Activated gamma-delta T cell (primary cell): ENCODE measurements at regions not wholly inside any gene's neighbourhood (a gene's known extent, or its start where the extent isn't known, plus 50 kb on each side); places are given as distances from the start of the nearest gene placed in this dataset.
"Not testable (repeated sequence)": the region's sequence is repeated elsewhere in the genome, so short reads cannot be mapped to it uniquely, and the experiment has no call there.

Experiments used
- DNase-seq: peaks from one replicate; lab custom pipeline; 2025; lab: John Stamatoyannopoulos, UW

- DNase-seq: not testable (repeated sequence)
Observed at GRCh38 chr1:121051161-121051790, 132.9 kb downstream of the FAM72B start.

GRCh38 chr1:121052081-121052660 lies 132.0 kb downstream of the FAM72B start:
- DNase-seq: not testable (repeated sequence)

- DNase-seq: not testable (repeated sequence)
Observed at GRCh38 chr1:121054928-121055327, 129.2 kb downstream of the FAM72B start.

- not testable (repeated sequence) for DNase-seq
Observed at GRCh38 chr1:121066925-121067324, 117.2 kb downstream of the FAM72B start.

- not testable (repeated sequence) for DNase-seq
Observed at GRCh38 chr1:121068738-121069499, 115.2 kb downstream of the FAM72B start.

GRCh38 chr1:121073852-121074251 lies 110.3 kb downstream of the FAM72B start:
- DNase-seq: not testable (repeated sequence)

GRCh38 chr1:121075254-121075805 lies 108.8 kb downstream of the FAM72B start:
- DNase-seq: not testable (repeated sequence)

GRCh38 chr1:121076674-121077073 lies 107.5 kb downstream of the FAM72B start:
- not testable (repeated sequence) for DNase-seq

GRCh38 chr1:121079655-121080054 lies 104.5 kb downstream of the FAM72B start:
- DNase-seq: not testable (repeated sequence)

- DNase-seq: not testable (repeated sequence)
Observed at GRCh38 chr1:121080197-121080903, 103.8 kb downstream of the FAM72B start.

GRCh38 chr1:121080904-121081264 lies 103.3 kb downstream of the FAM72B start:
- not testable (repeated sequence) for DNase-seq

GRCh38 chr1:121081625-121082199 lies 102.4 kb downstream of the FAM72B start:
- DNase-seq: not testable (repeated sequence)

- DNase-seq: not testable (repeated sequence)
Observed at GRCh38 chr1:121082995-121083394, 101.1 kb downstream of the FAM72B start.

- DNase-seq: not testable (repeated sequence)
Observed at GRCh38 chr1:121086249-121086648, 97.9 kb downstream of the FAM72B start.

- not testable (repeated sequence) for DNase-seq
Observed at GRCh38 chr1:121087221-121087620, 96.9 kb downstream of the FAM72B start.

GRCh38 chr1:121088568-121088967 lies 95.6 kb downstream of the FAM72B start:
- DNase-seq: not testable (repeated sequence)

GRCh38 chr1:121092329-121092968 lies 91.7 kb downstream of the FAM72B start:
- not testable (repeated sequence) for DNase-seq

- not testable (repeated sequence) for DNase-seq
Observed at GRCh38 chr1:121095014-121095413, 89.1 kb downstream of the FAM72B start.

- peak; percentile 66 for DNase-seq
Observed at GRCh38 chr1:121097127-121097866, 86.8 kb downstream of the FAM72B start.

GRCh38 chr1:121097867-121098215 lies 86.3 kb downstream of the FAM72B start:
- DNase-seq: not testable (repeated sequence)
